Thyroid gland (tissue), 4 donors: ENCODE measurements at regions not wholly inside any gene's neighbourhood (a gene's known extent, or its start where the extent isn't known, plus 50 kb on each side); places are given as distances from the start of the nearest gene placed in this dataset.

Experiments used
- POLR2A ChIP-seq, 2 donors: fragments of 450-650 bp; IDR thresholded peaks; one replicate each; pipeline ENCODE4 v1.6.1; 2017; ENCODE audit warnings: antibody characterized with exemption in 2 of 2, mild to moderate bottlenecking in 2 of 2, moderate library complexity in 1 of 2
- TF ChIP-seq, protein P1 (sequence below), 6 experiments: fragments of 200-600 bp in 3 of 6; fragments of 450-650 bp in 3 of 6; sonication (generic) in 3 of 6; IDR thresholded peaks; one replicate each; pipeline ENCODE4 v1.5.1; 2016 to 2019; ENCODE audit warnings: antibody characterized with exemption in 6 of 6, mild to moderate bottlenecking in 2 of 6, inconsistent platforms in 1 of 6, moderate library complexity in 1 of 6

DNA sequence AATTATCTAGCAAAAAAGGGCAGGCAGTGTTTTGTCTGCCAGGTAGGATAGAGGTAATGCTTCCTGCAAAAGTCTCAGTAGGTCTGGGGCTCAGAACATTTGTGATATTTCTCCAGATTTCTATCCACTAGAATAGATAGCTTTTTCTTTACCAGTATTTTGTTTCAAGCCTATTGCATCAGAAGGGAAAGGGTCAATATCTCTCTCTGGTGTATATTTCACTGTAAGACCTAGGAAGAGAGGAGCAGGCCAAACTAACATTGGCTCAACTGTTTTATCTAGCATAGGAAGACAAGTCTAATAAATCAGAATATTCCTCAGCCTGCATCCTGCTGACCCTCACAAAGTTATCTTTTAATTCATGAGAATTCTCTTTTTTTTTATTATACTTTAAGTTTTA lies 106.7 kb upstream of the DAAM1 start:
- TF ChIP-seq, protein P1, sequence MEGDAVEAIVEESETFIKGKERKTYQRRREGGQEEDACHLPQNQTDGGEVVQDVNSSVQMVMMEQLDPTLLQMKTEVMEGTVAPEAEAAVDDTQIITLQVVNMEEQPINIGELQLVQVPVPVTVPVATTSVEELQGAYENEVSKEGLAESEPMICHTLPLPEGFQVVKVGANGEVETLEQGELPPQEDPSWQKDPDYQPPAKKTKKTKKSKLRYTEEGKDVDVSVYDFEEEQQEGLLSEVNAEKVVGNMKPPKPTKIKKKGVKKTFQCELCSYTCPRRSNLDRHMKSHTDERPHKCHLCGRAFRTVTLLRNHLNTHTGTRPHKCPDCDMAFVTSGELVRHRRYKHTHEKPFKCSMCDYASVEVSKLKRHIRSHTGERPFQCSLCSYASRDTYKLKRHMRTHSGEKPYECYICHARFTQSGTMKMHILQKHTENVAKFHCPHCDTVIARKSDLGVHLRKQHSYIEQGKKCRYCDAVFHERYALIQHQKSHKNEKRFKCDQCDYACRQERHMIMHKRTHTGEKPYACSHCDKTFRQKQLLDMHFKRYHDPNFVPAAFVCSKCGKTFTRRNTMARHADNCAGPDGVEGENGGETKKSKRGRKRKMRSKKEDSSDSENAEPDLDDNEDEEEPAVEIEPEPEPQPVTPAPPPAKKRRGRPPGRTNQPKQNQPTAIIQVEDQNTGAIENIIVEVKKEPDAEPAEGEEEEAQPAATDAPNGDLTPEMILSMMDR (IDR thresholded peaks at IDR 0.05) = no peak
- no peak for TF ChIP-seq POLR2A (IDR thresholded peaks at IDR 0.05)
